WERI-Rb-1 (cell line): ENCODE measurements at regions not wholly inside any gene's neighbourhood (a gene's known extent, or its start where the extent isn't known, plus 50 kb on each side); places are given as distances from the start of the nearest gene placed in this dataset.
"Not testable (repeated sequence)": the region's sequence is repeated elsewhere in the genome, so short reads cannot be mapped to it uniquely, and the experiment has no call there.

Source experiments
- DNase-seq: peaks from one replicate; pipeline ENCODE4 v3.0.0-alpha.2; 2020
- H3K27ac ChIP-seq: fragments of 250-450 bp; sonication (Bioruptor Pico); 2 replicates; pipeline ENCODE4 v1.5.1; 2020; ENCODE audit warnings: mild to moderate bottlenecking, moderate library complexity
- H3K27me3 ChIP-seq: fragments of 250-450 bp; sonication (Bioruptor Pico); 2 replicates; pipeline ENCODE4 v1.5.1; 2021; ENCODE audit warnings: mild to moderate bottlenecking, low read depth, moderate library complexity; ENCODE audit not compliant: insufficient read depth, severe bottlenecking
- H3K36me3 ChIP-seq: fragments of 250-450 bp; sonication (Bioruptor Pico); 2 replicates; pipeline ENCODE4 v1.5.1; 2020; ENCODE audit warnings: mild to moderate bottlenecking, moderate library complexity
- H3K4me3 ChIP-seq: 2 replicates; pipeline ENCODE4 v1.5.1; 2011; ENCODE audit warnings: low read depth, mild to moderate bottlenecking, control low read depth, low read length
- H3K9me3 ChIP-seq: fragments of 250-450 bp; sonication (Bioruptor Pico); 2 replicates; pipeline ENCODE4 v1.5.1; 2021; ENCODE audit warnings: mild to moderate bottlenecking, moderate library complexity; ENCODE audit not compliant: severe bottlenecking
- TF ChIP-seq, protein P1 (sequence below): IDR thresholded peaks from 2 replicates; pipeline ENCODE4 v1.5.1; 2011; ENCODE audit warnings: low read depth, mild to moderate bottlenecking, control low read depth, inconsistent platforms, low read length

DNA sequence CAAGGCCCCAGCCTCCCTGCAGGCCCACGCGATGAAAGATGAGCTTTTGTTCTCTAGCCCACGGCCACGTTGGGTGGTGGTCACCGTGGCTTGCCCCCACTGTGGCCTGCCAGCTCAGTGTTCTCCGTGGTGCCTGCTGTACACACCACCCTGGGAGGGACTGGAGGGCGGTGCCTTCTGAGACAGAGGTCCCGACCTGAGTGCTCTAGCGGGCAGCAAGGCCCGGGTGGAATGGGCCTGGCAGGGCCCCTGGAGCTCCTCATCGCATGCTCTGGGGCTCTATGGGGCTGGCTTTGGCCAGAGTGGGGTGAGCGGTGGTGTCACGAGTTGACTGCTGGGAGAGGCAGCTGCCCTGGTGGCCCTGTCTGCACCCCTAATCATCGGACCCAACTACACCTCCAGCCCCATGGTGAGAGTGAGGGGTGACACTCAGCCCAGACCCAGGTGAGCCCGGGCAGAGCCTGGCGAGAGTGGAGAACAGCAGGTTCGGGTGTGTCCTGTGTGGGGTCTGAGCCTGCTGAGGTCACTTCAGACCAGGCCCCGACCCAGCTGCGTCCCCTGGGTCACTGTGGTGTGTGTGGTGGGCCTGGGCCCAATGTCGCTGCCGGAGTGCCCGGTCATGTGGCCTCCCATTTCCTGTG, 541.9 kb downstream of the TBC1D22A start:
- no peak for DNase-seq
- Histone ChIP-seq H3K36me3 (no peaks in the 10 kb centered on the region), H3K4me3 (no peak overlapping the region), H3K9me3 (no peaks in the 10 kb centered on the region), H3K27ac (no peak overlapping the region), H3K27me3 (no peaks in the 10 kb centered on the region)
- TF ChIP-seq, protein P1, sequence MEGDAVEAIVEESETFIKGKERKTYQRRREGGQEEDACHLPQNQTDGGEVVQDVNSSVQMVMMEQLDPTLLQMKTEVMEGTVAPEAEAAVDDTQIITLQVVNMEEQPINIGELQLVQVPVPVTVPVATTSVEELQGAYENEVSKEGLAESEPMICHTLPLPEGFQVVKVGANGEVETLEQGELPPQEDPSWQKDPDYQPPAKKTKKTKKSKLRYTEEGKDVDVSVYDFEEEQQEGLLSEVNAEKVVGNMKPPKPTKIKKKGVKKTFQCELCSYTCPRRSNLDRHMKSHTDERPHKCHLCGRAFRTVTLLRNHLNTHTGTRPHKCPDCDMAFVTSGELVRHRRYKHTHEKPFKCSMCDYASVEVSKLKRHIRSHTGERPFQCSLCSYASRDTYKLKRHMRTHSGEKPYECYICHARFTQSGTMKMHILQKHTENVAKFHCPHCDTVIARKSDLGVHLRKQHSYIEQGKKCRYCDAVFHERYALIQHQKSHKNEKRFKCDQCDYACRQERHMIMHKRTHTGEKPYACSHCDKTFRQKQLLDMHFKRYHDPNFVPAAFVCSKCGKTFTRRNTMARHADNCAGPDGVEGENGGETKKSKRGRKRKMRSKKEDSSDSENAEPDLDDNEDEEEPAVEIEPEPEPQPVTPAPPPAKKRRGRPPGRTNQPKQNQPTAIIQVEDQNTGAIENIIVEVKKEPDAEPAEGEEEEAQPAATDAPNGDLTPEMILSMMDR = no peak

DNA sequence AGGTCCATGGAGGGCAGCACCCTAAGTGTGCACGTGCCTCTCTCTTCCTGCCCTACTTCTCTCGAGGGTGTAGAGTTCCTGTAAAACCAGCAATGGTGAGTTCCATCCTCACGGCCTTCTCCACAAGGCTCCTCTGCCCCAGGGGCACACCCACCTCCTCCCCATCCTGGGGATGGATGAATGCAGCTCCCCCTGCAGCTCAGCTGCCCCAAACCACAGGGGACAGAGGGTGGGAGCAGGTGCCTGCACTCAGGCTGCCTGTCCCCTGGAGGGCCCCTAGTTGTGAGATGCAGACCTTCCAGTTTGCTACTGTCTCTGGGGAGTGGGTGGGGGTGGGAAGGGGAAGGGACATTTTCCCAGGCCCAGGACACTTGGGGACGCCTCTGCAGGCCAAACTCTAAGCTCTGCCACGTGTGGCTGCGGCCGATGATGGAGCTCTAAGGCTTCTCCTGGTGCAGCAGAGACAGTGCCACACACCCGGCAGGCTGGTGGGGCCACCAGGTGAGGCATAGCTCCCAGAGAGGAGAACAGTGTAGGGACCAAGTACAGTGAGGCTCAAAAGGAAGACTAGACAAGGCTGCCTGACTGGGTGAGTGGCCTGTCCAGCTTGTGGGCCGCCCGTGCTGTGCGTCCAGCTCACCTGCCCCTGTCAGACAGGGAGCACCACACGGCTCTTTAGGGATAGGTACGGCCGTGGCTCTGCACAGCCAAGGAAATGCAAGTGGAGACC, 540.9 kb downstream of the TBC1D22A start:
- DNase-seq = no peak
- Histone ChIP-seq H3K36me3 (no peaks in the 10 kb centered on the region), H3K27me3 (no peaks in the 10 kb centered on the region), H3K27ac (no peak overlapping the region), H3K9me3 (no peaks in the 10 kb centered on the region), H3K4me3 (no peak overlapping the region)
- TF ChIP-seq, protein P1 = no peak

DNA sequence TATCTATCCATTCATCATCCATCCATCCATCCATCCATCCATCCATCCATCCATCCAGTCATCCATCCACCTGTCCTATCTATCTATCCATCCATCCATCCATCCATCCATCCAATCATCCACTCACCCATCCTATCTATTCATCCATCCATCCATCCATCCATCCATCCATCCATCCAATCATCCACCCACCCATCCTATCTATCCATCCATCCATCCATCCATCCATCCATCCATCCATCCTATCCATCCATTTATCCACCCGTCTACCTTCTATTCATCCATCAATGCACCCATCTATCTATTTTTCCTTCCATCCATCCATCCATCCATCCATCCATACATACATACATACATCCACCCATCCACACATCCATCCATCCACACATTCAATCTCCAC, 540.1 kb downstream of the TBC1D22A start:
- H3K4me3 ChIP-seq, DNase-seq, H3K27me3 ChIP-seq, H3K9me3 ChIP-seq, H3K36me3 ChIP-seq, H3K27ac ChIP-seq: not testable (repeated sequence)

GRCh38 chr22:47301820-47302475, 539.5 kb downstream of the TBC1D22A start:
- Histone ChIP-seq H3K36me3 (no peaks in the 10 kb centered on the region), H3K9me3 (no peaks in the 10 kb centered on the region), H3K4me3 (no peak overlapping the region), H3K27ac (no peak overlapping the region), H3K27me3 (no peaks in the 10 kb centered on the region)
- TF ChIP-seq, protein P1 = no peak
- no peak for DNase-seq

DNA sequence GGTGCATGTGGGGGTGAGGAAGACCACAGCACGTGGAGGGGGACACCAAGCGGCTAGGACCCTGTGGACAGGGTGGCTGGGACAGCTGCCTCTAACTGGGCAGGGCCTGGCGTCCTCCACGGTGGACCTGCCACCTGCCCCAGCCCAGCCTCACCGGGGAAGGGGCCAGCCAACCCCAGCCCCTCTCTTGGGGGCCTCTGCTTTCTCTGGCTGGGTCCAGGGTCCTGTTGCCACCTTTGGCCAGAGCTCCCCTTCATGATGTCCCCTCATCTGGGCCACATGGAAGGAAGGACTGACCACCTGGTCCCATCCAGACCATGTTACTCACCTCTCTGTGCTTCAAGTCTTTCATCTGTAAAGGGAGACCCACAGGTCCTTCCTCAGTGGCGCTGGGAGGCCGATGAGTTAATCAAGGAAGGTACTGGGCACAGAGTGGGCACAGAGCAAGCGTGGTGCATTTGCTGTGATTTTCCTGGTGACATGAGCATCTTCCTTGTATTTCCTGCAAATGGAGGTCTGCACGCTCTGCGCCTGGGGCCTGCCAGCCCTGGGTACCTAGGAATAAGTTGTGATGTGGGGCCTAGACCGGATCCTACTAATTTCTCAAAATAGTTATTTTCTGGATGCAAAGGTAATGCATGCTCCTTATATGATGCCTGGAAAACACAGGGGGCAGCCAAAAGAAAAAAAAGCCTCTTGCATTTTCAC, 538.4 kb downstream of the TBC1D22A start:
- DNase-seq = no peak
- H3K27me3 ChIP-seq = no peaks in the 10 kb centered on the region
- no peak overlapping the region for H3K4me3 ChIP-seq
- H3K36me3 ChIP-seq = no peaks in the 10 kb centered on the region
- H3K9me3 ChIP-seq = no peaks in the 10 kb centered on the region
- TF ChIP-seq, protein P1 = no peak
- no peak overlapping the region for H3K27ac ChIP-seq
